H1 (cell line): ENCODE measurements at regions not wholly inside any gene's neighbourhood (a gene's known extent, or its start where the extent isn't known, plus 50 kb on each side); places are given as distances from the start of the nearest gene placed in this dataset.

Source experiments
- CEBPB ChIP-seq: IDR thresholded peaks from 2 replicates; pipeline ENCODE4 v1.6.1; 2012; ENCODE audit warnings: low read depth, low read length
- CTCF ChIP-seq, 3 experiments: IDR thresholded peaks; 1 replicate in 2 of 3; 2 replicates in 1 of 3; pipeline versions ENCODE4 v1.5.1 to v1.6.1; 2011; ENCODE audit warnings: low read length in 3 of 3, mild to moderate bottlenecking in 3 of 3, inconsistent platforms in 2 of 3, low read depth in 1 of 3, moderate library complexity in 1 of 3; ENCODE audit not compliant: insufficient read depth in 1 of 3; ENCODE audit errors: control extremely low read depth in 1 of 3
- EZH2 ChIP-seq: fragments of 200-600 bp; sonication (generic); IDR thresholded peaks from 2 replicates; pipeline ENCODE4 v1.7.1; 2012; ENCODE audit warnings: low read depth, mild to moderate bottlenecking, moderate library complexity, low read length, inconsistent platforms; ENCODE audit not compliant: severe bottlenecking
- HDAC2 ChIP-seq, 2 experiments: fragments of 300-600 bp in 1 of 2; sonication (generic) in 1 of 2; IDR thresholded peaks; 2 replicates each; pipeline ENCODE4 v1.6.1; 2011 to 2012; ENCODE audit warnings: low read depth in 2 of 2, low read length in 2 of 2, mild to moderate bottlenecking in 2 of 2, moderate library complexity in 2 of 2, borderline replicate concordance in 1 of 2, inconsistent platforms in 1 of 2
- MAX ChIP-seq: IDR thresholded peaks from 2 replicates; pipeline ENCODE4 v1.6.1; 2012; ENCODE audit warnings: inconsistent platforms
- POLR2AphosphoS5 ChIP-seq: IDR thresholded peaks from 2 replicates; pipeline ENCODE4 v1.6.1; 2011; ENCODE audit warnings: low read depth, low read length
- RAD21 ChIP-seq, 2 experiments: IDR thresholded peaks in 1 of 2; conservative IDR thresholded peaks in 1 of 2; 2 replicates each; pipeline ENCODE4 v1.6.1; 2011; ENCODE audit warnings: low read depth in 2 of 2, low read length in 2 of 2, improper control_type of control experiment in 1 of 2, inconsistent platforms in 1 of 2, mild to moderate bottlenecking in 1 of 2, moderate library complexity in 1 of 2
- RFX5 ChIP-seq: IDR thresholded peaks from 2 replicates; pipeline ENCODE4 v1.6.1; 2011; ENCODE audit warnings: low read depth, low read length, improper control_type of control experiment, borderline replicate concordance
- RNF2 ChIP-seq: fragments of 200-900, 300-1000 bp; sonication (generic); IDR thresholded peaks from 2 replicates; pipeline ENCODE4 v1.7.1; 2016; ENCODE audit warnings: borderline replicate concordance, low read depth, mild to moderate bottlenecking, antibody characterized with exemption, low read length; ENCODE audit not compliant: poor library complexity, severe bottlenecking; ENCODE audit errors: missing control alignments
- SIX5 ChIP-seq: IDR thresholded peaks from 2 replicates; pipeline ENCODE4 v1.6.1; 2011; ENCODE audit warnings: mild to moderate bottlenecking, low read depth, low read length
- TAF1 ChIP-seq: IDR thresholded peaks from 2 replicates; pipeline ENCODE4 v1.6.1; 2011; ENCODE audit warnings: mild to moderate bottlenecking, low read depth, low read length

GRCh38 chr1:105101261-105101660 is 1351.6 kb downstream of the AMY1C start:
- TF ChIP-seq POLR2AphosphoS5 = no peak
- no peak for TF ChIP-seq MAX
- no peak for TF ChIP-seq CTCF (IDR thresholded peaks at IDR 0.05; ENCODE audit: control extremely low read depth in 1 of 3, insufficient read depth in 1 of 3, low read depth in 1 of 3, low read length in 3 of 3)
- TF ChIP-seq HDAC2 (IDR thresholded peaks at IDR 0.05; ENCODE audit: borderline replicate concordance in 1 of 2, low read depth in 2 of 2, low read length in 2 of 2) = no peak
- TF ChIP-seq TAF1 = no peak
- no peak for TF ChIP-seq CEBPB
- TF ChIP-seq EZH2 = no peak
- TF ChIP-seq RNF2 = no peak
- no peak for TF ChIP-seq RAD21 (IDR thresholded peaks at IDR 0.05 in 1 of 2, conservative IDR thresholded peaks at IDR 0.05 in 1 of 2; ENCODE audit: low read depth in 2 of 2, low read length in 2 of 2)
- no peak for TF ChIP-seq RFX5
- no peak for TF ChIP-seq SIX5
